EH (cell line): ENCODE measurements at regions not wholly inside any gene's neighbourhood (a gene's known extent, or its start where the extent isn't known, plus 50 kb on each side); places are given as distances from the start of the nearest gene placed in this dataset.
A peak's percentile ranks its signal among the peaks of the same experiment; 100 is the strongest.
"Not testable (repeated sequence)": the region's sequence is repeated elsewhere in the genome, so short reads cannot be mapped to it uniquely, and the experiment has no call there.

Experiments
- DNase-seq: peaks from one replicate; pipeline ENCODE4 v3.0.0-alpha.2; 2015; ENCODE audit warnings: low read depth

DNA sequence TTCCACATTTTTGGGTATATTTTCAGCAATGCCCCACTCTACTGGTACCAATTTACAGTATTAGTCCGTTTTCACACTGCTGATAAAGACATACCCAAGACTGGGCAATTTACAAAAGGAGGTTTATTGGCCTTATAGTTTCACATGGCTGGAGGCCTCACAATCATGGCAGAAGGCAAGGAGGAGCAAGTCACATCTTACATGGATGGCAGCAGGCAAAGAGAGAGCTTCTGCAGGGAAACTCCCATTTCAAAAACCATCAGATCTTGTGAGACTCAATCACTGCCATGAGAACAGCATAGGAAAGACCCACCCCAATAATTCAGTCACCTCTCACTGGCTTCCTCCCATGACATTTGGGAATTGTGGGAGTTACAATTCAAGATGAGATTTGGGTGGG is 722.9 kb downstream of the NTRK3 start:
- not testable (repeated sequence) for DNase-seq

DNA sequence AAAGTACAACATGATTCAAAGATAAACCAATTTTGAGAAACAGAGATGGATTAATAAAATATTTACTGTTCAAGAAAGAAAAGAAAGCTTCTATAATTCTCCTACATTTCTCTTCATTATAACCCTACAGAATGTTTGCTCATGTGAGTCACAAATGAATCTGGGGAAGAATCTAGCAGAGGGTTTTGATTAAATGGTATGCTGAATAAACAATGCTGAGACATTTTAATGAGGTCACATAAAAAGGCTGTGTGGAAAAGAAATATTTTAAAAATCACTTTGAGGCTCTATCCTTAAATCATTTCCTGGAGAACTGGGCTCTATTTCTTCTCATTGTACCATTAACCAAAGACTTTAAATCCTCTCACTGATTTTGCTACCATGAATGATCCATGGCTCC is 727.7 kb downstream of the NTRK3 start:
- DNase-seq = peak; percentile 68

- DNase-seq = no peak
Observed at GRCh38 chr15:87527875-87528274, 728.7 kb downstream of the NTRK3 start.

DNA sequence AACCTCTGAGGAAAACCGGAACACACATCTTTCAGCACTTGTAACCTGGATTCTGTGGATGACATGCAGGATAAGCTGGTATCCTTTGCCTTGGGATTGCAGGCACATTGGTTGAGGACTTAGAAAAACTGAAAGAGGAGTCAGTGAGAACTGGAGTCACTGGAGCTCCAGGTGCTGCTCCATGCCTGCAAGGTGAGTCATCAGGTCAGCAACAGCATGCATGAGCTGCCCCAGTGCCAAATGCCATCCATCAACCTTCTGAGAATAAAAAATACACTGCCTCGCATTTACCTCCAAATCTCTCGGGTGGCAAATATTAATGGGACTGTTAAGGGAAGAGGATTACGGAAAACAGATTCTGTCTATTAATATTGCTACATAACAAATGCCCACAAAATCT is 729.1 kb downstream of the NTRK3 start:
- DNase-seq = no peak

DNA sequence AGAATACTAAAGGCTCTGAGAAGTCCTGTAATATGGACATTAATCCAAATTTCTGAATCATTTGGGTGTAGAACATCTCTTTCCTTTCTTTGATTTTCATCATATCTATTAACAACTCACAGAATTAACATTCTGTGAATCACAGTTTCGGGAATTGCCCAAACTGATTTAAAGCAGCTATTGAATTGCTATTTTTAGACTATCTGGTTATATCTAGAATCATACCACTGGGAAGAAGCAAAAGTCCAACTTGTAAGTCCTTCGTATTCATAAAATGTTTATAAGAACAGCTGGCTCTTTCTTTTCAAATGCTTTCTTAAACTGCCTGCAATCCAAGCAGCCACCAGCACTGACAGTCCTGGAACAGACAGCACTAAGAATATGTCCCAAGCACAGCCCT is 733.0 kb downstream of the NTRK3 start:
- DNase-seq = peak; percentile 19

- no peak for DNase-seq
Observed at GRCh38 chr15:87522997-87523396, 733.5 kb downstream of the NTRK3 start.

DNA sequence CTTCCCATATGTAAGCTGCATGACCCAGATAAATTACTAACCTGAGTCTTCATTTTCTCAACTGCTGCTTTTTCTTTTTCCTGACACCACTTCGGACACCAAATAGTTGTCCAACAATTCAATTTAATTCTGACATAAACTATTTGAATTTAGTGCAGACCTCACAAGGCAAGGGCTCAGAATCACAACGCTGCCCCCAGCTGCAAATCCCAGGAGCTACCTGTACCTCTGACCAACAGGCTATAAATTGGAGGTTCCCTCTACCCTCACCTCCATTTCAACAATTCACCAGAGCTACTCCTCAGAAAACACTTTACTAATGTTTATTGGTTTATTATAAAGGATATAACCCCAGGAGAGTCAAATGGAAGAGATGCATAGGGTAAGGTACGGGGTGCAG is 737.6 kb downstream of the NTRK3 start:
- DNase-seq = no peak

DNA sequence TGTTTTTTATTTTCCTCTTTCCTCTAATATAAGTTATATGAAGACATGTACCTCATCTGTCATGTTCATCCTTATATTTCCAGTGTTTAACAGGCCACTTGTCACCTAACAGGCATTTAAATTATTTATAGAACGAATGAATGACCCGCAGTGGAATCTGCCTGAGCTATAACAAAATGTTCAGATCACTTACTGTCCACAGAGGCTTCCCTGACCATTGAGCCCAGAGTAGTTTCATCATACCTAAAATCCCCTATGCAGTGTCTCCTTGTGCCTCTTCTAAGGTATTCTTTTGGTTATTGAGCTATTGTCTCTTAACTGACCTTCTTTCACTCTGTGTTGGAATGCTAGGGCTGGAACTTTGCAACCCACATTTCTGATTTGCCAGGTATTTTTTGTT is 748.5 kb downstream of the NTRK3 start:
- no peak for DNase-seq

DNA sequence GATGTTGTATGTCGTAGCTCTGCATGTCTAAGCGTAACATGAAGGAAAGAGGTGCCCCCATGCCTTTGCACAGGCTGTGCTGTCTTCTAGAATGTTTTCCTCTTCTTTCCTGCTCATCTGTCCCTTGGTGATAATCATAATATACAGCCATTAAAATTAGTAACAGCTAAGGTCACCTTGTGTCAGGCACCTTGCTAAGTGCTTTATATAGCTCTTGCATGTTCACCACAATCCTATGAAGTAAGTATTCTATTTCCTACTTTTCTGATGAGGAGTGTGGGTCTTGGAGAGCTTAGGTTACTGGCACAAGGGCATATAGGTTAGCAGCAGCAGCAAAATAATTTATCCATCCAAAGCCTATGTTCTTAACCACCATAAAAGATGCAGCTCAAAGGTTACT is 754.4 kb downstream of the NTRK3 start:
- DNase-seq = no peak

DNA sequence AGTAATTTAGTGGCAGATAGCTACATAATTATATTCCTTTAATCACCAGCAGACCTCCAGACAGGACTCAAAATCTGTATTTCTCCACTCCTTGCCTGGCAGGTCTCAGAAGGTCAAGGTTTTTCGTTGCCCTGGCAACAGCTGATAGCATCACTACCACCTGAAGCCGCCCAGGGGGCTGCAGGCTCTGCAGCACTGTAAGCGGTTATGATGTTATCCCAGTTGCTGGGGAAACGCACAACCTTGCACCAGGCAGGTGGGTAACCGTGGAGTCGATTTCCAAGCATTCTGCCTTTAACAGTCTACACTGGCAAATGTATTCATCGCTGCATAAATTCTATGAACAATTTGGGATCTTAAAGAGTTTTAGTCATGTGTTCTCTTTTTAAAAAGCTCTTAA is 756.3 kb downstream of the NTRK3 start:
- DNase-seq = no peak

GRCh38 chr15:87498560-87498959 is 758.0 kb downstream of the NTRK3 start:
- peak; percentile 46 for DNase-seq

DNA sequence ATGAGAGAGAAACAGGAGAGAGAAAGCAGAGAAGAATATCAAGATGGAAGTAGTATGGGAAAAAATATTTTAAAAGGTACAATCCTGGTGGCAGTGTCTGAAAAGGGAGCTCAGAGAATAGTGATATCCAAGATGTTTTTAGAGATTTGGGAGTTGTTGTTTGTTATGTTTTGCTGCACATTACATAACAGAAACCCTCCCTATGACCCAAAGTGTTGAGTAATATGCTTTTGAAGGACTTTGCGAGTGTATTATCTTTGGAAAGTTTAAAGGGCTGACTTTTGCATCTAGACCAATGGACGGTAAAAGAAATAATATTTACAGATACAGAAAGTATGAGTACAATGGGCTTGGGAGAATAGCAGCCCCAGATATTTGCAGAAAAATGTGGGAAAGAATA is 759.7 kb downstream of the NTRK3 start:
- no peak for DNase-seq

GRCh38 chr15:87496109-87496508 is 760.4 kb downstream of the NTRK3 start:
- DNase-seq = no peak

GRCh38 chr15:87493803-87494202 is 762.7 kb downstream of the NTRK3 start:
- DNase-seq = no peak

- DNase-seq = peak; percentile 6
Observed at GRCh38 chr15:87492321-87492720, 764.2 kb downstream of the NTRK3 start.

GRCh38 chr15:87490666-87491065 is 765.9 kb downstream of the NTRK3 start:
- DNase-seq = no peak

GRCh38 chr15:87489902-87490665 is 766.5 kb downstream of the NTRK3 start:
- no peak for DNase-seq

- DNase-seq = no peak
Observed at GRCh38 chr15:87489456-87489855, 767.1 kb downstream of the NTRK3 start.

GRCh38 chr15:87487484-87487883 is 769.1 kb downstream of the NTRK3 start:
- DNase-seq = no peak

DNA sequence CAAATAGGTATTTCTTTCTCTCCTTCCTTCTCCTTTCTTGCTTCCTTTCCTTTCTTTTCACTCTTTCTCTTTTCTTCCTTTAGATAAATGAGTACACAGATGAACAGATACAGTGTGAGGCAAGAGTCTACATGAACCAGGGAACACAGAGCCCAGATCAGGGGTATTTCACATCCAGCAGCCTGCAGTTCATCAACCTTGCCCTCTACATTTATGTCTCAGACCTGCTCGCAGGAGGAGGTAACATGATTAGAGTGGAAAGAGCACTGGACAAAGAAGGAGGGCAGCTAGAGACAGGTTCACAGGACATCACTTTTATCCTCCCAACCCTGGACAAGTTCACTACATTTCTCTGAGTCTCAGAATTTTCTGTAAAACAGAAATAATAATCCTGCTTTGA is 773.1 kb downstream of the NTRK3 start:
- no peak for DNase-seq

GRCh38 chr15:87481126-87481525 is 775.4 kb downstream of the NTRK3 start:
- no peak for DNase-seq

DNA sequence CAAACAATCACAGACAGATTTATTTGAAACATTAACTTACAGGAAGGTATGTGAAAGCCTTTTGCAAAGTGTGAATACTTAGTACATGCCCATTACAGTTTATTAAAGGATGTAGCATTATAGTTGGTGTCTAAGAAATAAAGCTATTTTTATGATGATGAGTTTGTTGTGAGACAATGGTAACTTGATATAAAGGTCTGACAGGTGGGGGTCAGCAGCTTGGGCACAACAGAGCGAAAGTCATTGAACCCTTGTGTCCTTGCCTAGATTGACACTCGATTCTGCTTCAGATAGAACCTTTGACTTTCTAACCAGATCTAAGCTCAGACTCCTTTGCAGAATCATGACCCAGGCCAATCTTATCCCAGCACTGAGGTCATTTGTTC is 777.9 kb downstream of the NTRK3 start:
- DNase-seq = no peak

DNA sequence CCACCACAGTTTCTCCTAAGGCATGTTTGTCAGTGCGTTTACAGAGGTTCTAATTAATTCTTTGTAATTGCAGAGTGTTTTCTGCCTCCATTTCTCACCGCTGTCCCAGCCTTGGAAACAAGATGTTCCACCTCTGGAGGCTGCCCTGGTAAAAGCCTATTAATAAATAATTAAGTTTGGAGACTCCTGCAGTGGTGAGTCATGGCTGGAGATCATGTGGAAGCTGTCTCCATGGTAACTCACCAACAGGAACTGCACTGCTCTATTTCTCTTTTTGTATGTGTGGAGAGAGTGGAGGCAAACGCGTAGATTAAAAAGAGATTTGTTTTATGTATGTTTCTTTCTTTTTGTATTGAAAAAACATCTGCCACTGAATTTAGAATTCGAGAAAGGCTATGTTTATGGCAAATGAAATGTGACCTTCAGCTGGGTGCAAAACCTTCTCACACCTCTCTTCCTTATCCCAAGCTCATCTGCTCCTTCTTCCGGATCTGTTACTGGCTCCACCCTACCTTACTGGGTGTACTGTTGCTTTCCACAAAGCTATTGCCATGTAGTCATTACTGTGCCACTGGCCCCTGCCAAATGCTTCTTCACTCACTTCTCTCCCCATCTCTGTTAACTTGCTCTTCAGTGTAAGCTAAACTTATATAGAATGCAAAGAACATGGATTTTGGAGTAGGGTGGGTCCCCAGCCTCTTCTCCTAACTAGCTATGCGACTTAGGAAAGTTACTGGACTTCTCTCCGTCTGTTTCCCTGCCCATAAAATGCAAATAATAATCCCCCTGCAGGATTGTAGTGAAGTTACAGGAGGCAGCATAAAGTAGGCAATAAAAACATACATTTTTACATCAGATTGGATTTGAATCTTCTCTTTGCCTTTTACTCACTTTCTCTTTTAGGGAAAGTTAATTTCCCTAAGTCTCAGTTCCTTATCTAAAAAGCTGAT is 778.5 kb downstream of the NTRK3 start:
- peak; percentile 82 for DNase-seq
